ENCODE measurements at regions not wholly inside any gene's neighbourhood (a gene's known extent, or its start where the extent isn't known, plus 50 kb on each side); places are given as distances from the start of the nearest gene placed in this dataset.

DNA sequence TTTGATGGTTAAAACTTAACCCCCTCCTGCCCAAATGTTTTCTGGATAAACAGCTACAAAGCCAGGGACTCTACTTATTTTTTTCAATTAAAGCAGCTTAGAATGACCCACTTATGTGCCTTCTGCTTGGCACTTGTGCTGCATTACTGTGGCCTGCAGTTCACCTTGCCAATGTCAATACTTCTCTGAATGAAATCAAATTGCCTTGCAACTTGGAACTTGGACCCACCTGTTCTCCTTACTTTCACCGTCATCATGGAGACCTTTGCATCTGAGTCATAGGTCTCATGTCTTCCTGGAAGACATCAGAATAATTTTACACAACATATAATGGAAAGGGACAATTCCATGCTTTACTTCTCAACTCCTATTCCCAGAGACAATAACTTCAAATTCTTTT lies 92.1 kb upstream of the FHL2 start:
- H3K36me3 ChIP-seq (ENCODE audit: control insufficient read depth in 2 of 2, extremely low read depth in 1 of 2, insufficient read depth in 2 of 2, low read length in 2 of 2): no peaks in the 10 kb centered on the region
- H3K27me3 ChIP-seq (ENCODE audit: control insufficient read depth, extremely low read depth, insufficient read depth, low read length): no peaks in the 10 kb centered on the region
- H3K4me2 ChIP-seq (ENCODE audit: control insufficient read depth, extremely low read depth, insufficient read depth, low read depth, low read length): no peak overlapping the region
- H3K9me3 ChIP-seq (ENCODE audit: control insufficient read depth, low read depth, low read length): no peaks in the 10 kb centered on the region
- no peak overlapping the region for H2AFZ ChIP-seq (ENCODE audit: control insufficient read depth, low read length)
- H3K9ac ChIP-seq (ENCODE audit: control insufficient read depth, extremely low read depth, insufficient read depth, low read length): no peak overlapping the region
- no peak for FAIRE-seq
- no peak for TF ChIP-seq EZH2 (IDR thresholded peaks at IDR 0.05; ENCODE audit: low read length)
- no peak for TF ChIP-seq CTCF (optimal IDR thresholded peaks at IDR 0.05 in 1 of 3, IDR thresholded peaks at IDR 0.05 in 1 of 3, conservative IDR thresholded peaks at IDR 0.05 in 1 of 3; ENCODE audit: extremely low read depth in 1 of 3, insufficient read depth in 2 of 3, low read length in 3 of 3)
- no peaks in the 10 kb centered on the region for H3K4me1 ChIP-seq (ENCODE audit: control insufficient read depth, extremely low read depth, insufficient read depth, low read length)
- H3K79me2 ChIP-seq (ENCODE audit: control insufficient read depth, insufficient read depth, low read length): no peaks in the 10 kb centered on the region
- no peaks in the 10 kb centered on the region for H3K9me1 ChIP-seq (ENCODE audit: control insufficient read depth, extremely low read depth, insufficient read depth, low read length)
- no peaks in the 10 kb centered on the region for H4K20me1 ChIP-seq (ENCODE audit: control insufficient read depth, extremely low read depth, insufficient read depth, low read length)
- dilution Hi-C loops (cut with MboI; ENCODE audit: extremely low pct_ligation_motif_present, low sequenced_read_pairs): no loop called here
- H3K27ac ChIP-seq (ENCODE audit: control insufficient read depth, insufficient read depth, low read length): no peak overlapping the region
- no peak overlapping the region for H3K4me3 ChIP-seq (ENCODE audit: control insufficient read depth in 2 of 3, extremely low read depth in 1 of 3, insufficient read depth in 2 of 3, low read depth in 1 of 3, low read length in 3 of 3)
- no peak for DNase-seq (ENCODE audit: low read depth, low spot score)

DNA sequence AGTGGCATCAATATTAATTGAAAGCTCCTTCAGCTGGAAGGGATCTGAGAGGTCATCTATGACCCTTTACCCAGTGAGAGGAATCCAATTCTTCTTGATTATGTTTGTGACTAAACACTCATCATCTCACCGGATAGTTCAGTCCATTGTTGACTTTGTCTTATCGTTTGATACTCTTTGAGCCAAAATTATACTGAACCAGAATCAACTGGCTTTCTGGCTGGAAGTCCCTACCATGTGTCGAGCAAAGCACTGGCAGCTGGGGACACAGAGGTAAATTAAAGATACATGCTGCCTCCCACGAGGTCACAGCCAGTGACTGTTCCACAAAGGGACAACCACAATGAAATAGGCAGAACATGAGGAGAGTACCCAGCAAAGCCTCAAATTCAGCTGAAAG lies 91.4 kb upstream of the FHL2 start:
- Histone ChIP-seq H2AFZ (ENCODE audit: control insufficient read depth, low read length) (no peak overlapping the region), H3K4me1 (ENCODE audit: control insufficient read depth, extremely low read depth, insufficient read depth, low read length) (no peaks in the 10 kb centered on the region), H3K79me2 (ENCODE audit: control insufficient read depth, insufficient read depth, low read length) (no peaks in the 10 kb centered on the region), H4K20me1 (ENCODE audit: control insufficient read depth, extremely low read depth, insufficient read depth, low read length) (no peaks in the 10 kb centered on the region), H3K9me1 (ENCODE audit: control insufficient read depth, extremely low read depth, insufficient read depth, low read length) (no peaks in the 10 kb centered on the region), H3K36me3 (ENCODE audit: control insufficient read depth in 2 of 2, extremely low read depth in 1 of 2, insufficient read depth in 2 of 2, low read length in 2 of 2) (no peaks in the 10 kb centered on the region), H3K27me3 (ENCODE audit: control insufficient read depth, extremely low read depth, insufficient read depth, low read length) (no peaks in the 10 kb centered on the region), H3K27ac (ENCODE audit: control insufficient read depth, insufficient read depth, low read length) (no peak overlapping the region), H3K9me3 (ENCODE audit: control insufficient read depth, low read depth, low read length) (no peaks in the 10 kb centered on the region), H3K9ac (ENCODE audit: control insufficient read depth, extremely low read depth, insufficient read depth, low read length) (no peak overlapping the region), H3K4me2 (ENCODE audit: control insufficient read depth, extremely low read depth, insufficient read depth, low read depth, low read length) (no peak overlapping the region), H3K4me3 (ENCODE audit: control insufficient read depth in 2 of 3, extremely low read depth in 1 of 3, insufficient read depth in 2 of 3, low read depth in 1 of 3, low read length in 3 of 3) (no peak overlapping the region)
- dilution Hi-C loops (cut with MboI; ENCODE audit: extremely low pct_ligation_motif_present, low sequenced_read_pairs): no loop called here
- no peak for TF ChIP-seq CTCF (optimal IDR thresholded peaks at IDR 0.05 in 1 of 3, IDR thresholded peaks at IDR 0.05 in 1 of 3, conservative IDR thresholded peaks at IDR 0.05 in 1 of 3; ENCODE audit: extremely low read depth in 1 of 3, insufficient read depth in 2 of 3, low read length in 3 of 3)
- no peak for TF ChIP-seq EZH2 (IDR thresholded peaks at IDR 0.05; ENCODE audit: low read length)
- DNase-seq (ENCODE audit: low read depth, low spot score): no peak
- FAIRE-seq: no peak

Data from keratinocyte (primary cell).